ENCODE measurements at regions not wholly inside any gene's neighbourhood (a gene's known extent, or its start where the extent isn't known, plus 50 kb on each side); places are given as distances from the start of the nearest gene placed in this dataset.

DNA sequence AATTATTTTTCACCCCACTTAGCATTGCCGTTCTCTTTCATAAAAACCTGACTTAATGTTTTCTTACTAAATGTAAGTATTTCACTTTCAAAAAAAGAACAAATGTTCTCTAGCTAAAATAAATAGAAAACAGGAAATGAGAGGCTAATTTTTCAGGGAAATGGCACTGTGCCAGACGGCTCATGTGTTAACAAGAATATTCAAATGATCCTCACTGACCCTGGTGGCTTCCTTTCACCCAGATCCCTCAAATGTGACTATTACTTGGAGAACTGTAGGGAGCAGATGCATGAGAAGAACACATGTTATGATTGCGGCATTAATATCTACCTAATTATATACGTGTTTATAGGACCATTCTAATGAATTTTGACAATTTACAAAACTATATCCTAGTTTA, 827.7 kb downstream of the SOCS6 start:
- TF ChIP-seq, protein P1, sequence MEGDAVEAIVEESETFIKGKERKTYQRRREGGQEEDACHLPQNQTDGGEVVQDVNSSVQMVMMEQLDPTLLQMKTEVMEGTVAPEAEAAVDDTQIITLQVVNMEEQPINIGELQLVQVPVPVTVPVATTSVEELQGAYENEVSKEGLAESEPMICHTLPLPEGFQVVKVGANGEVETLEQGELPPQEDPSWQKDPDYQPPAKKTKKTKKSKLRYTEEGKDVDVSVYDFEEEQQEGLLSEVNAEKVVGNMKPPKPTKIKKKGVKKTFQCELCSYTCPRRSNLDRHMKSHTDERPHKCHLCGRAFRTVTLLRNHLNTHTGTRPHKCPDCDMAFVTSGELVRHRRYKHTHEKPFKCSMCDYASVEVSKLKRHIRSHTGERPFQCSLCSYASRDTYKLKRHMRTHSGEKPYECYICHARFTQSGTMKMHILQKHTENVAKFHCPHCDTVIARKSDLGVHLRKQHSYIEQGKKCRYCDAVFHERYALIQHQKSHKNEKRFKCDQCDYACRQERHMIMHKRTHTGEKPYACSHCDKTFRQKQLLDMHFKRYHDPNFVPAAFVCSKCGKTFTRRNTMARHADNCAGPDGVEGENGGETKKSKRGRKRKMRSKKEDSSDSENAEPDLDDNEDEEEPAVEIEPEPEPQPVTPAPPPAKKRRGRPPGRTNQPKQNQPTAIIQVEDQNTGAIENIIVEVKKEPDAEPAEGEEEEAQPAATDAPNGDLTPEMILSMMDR (IDR thresholded peaks at IDR 0.05 in 4 of 5, conservative IDR thresholded peaks at IDR 0.05 in 1 of 5): no peak
- TF ChIP-seq POLR2A (IDR thresholded peaks at IDR 0.05): no peak
